SK-N-SH (cell line): ENCODE measurements at regions not wholly inside any gene's neighbourhood (a gene's known extent, or its start where the extent isn't known, plus 50 kb on each side); places are given as distances from the start of the nearest gene placed in this dataset.

ENCODE experiments used
- EZH2phosphoT487 ChIP-seq: fragments of 200-600 bp; sonication (generic); IDR thresholded peaks from 2 replicates; pipeline ENCODE4 v1.6.1; 2017; ENCODE audit warnings: low read depth, mixed run types, mild to moderate bottlenecking, antibody characterized with exemption, moderate library complexity, borderline replicate concordance
- FOXJ3 ChIP-seq: sonication (generic); formaldehyde crosslinking; IDR thresholded peaks from 2 replicates; pipeline ENCODE4 v1.5.1; 2020; ENCODE audit warnings: mild to moderate bottlenecking, missing genetic modification reagents
- GABPA ChIP-seq: IDR thresholded peaks from 2 replicates; pipeline ENCODE4 v1.4.0; 2012; ENCODE audit warnings: low read depth, mild to moderate bottlenecking
- POLR2AphosphoS5 ChIP-seq: IDR thresholded peaks from 2 replicates; pipeline ENCODE4 v1.6.1; 2012; ENCODE audit warnings: low read depth, low read length
- RAD21 ChIP-seq: IDR thresholded peaks from 2 replicates; pipeline ENCODE4 v1.6.1; 2012; ENCODE audit warnings: mild to moderate bottlenecking, low read length
- RFX5 ChIP-seq: IDR thresholded peaks from 2 replicates; pipeline ENCODE4 v1.6.1; 2012; ENCODE audit warnings: mild to moderate bottlenecking, improper control_type of control experiment, low read length
- SIN3A ChIP-seq: IDR thresholded peaks from 2 replicates; pipeline ENCODE4 v1.6.1; 2012; ENCODE audit warnings: low read depth, mild to moderate bottlenecking, low read length, moderate library complexity, borderline replicate concordance
- TF ChIP-seq, protein P1 (sequence below): IDR thresholded peaks from 2 replicates; pipeline ENCODE4 v1.6.1; 2012; ENCODE audit warnings: mild to moderate bottlenecking, low read depth, low read length, moderate library complexity
- TF ChIP-seq, protein P2 (sequence below): fragments of 200-600 bp; sonication (generic); IDR thresholded peaks from 2 replicates; pipeline ENCODE4 v1.6.1; 2017; ENCODE audit warnings: antibody characterized with exemption, mild to moderate bottlenecking, moderate library complexity

DNA sequence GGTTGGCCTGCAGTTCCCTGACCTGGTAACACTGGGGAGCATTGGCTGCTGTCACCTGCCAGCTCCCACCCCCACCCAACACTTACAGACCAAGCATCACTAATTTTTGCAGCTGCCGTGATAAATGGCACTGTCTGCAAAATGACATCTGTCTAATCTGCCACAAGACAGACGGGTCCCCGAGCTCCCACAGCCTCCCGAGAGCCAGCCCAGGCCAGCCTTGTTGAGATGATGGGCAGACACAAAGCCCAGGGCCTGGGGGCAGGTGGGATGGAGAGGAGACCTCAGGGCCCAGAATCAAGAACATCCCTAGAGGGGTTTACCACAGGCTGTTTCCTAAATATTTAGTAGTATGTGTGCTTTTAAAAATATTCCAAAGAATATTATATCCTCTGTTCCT lies 203.4 kb downstream of the TBC1D2B start:
- TF ChIP-seq RFX5 (no peak), EZH2phosphoT487 (no peak), GABPA (no peak), FOXJ3 (CRISPR knock-in tag) (no peak), SIN3A (no peak), RAD21 (no peak), POLR2AphosphoS5 (no peak)
- TF ChIP-seq, protein P1, sequence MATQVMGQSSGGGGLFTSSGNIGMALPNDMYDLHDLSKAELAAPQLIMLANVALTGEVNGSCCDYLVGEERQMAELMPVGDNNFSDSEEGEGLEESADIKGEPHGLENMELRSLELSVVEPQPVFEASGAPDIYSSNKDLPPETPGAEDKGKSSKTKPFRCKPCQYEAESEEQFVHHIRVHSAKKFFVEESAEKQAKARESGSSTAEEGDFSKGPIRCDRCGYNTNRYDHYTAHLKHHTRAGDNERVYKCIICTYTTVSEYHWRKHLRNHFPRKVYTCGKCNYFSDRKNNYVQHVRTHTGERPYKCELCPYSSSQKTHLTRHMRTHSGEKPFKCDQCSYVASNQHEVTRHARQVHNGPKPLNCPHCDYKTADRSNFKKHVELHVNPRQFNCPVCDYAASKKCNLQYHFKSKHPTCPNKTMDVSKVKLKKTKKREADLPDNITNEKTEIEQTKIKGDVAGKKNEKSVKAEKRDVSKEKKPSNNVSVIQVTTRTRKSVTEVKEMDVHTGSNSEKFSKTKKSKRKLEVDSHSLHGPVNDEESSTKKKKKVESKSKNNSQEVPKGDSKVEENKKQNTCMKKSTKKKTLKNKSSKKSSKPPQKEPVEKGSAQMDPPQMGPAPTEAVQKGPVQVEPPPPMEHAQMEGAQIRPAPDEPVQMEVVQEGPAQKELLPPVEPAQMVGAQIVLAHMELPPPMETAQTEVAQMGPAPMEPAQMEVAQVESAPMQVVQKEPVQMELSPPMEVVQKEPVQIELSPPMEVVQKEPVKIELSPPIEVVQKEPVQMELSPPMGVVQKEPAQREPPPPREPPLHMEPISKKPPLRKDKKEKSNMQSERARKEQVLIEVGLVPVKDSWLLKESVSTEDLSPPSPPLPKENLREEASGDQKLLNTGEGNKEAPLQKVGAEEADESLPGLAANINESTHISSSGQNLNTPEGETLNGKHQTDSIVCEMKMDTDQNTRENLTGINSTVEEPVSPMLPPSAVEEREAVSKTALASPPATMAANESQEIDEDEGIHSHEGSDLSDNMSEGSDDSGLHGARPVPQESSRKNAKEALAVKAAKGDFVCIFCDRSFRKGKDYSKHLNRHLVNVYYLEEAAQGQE: no peak
- TF ChIP-seq, protein P2, sequence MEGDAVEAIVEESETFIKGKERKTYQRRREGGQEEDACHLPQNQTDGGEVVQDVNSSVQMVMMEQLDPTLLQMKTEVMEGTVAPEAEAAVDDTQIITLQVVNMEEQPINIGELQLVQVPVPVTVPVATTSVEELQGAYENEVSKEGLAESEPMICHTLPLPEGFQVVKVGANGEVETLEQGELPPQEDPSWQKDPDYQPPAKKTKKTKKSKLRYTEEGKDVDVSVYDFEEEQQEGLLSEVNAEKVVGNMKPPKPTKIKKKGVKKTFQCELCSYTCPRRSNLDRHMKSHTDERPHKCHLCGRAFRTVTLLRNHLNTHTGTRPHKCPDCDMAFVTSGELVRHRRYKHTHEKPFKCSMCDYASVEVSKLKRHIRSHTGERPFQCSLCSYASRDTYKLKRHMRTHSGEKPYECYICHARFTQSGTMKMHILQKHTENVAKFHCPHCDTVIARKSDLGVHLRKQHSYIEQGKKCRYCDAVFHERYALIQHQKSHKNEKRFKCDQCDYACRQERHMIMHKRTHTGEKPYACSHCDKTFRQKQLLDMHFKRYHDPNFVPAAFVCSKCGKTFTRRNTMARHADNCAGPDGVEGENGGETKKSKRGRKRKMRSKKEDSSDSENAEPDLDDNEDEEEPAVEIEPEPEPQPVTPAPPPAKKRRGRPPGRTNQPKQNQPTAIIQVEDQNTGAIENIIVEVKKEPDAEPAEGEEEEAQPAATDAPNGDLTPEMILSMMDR: no peak
